Esophagus squamous epithelium (tissue), 5 donors: ENCODE measurements at regions not wholly inside any gene's neighbourhood (a gene's known extent, or its start where the extent isn't known, plus 50 kb on each side); places are given as distances from the start of the nearest gene placed in this dataset.

Experiments
- DNase-seq: peaks from one replicate; lab custom pipeline; 2025; lab: John Stamatoyannopoulos, UW
- H3K27ac ChIP-seq, 4 donors: fragments of 200-600 bp; sonication (generic); one replicate each; pipeline ENCODE4 v1.5.1; 2016 to 2019; ENCODE audit warnings: mild to moderate bottlenecking in 1 of 4
- H3K27me3 ChIP-seq, 4 donors: fragments of 200-600 bp; sonication (generic); 1 replicate in 3 of 4; 2 replicates in 1 of 4; pipeline versions ENCODE4 v1.5.1 to v1.6.0; 2017 to 2021; ENCODE audit warnings: antibody characterized with exemption in 1 of 4
- H3K36me3 ChIP-seq, 3 donors: fragments of 200-600 bp; sonication (generic); one replicate each; pipeline ENCODE4 v1.5.1; 2016 to 2019
- H3K4me1 ChIP-seq, 3 donors: fragments of 200-600 bp; sonication (generic); one replicate each; pipeline ENCODE4 v1.5.1; 2017 to 2019
- H3K4me3 ChIP-seq, 4 donors: fragments of 200-600 bp; sonication (generic); 1 replicate in 3 of 4; 2 replicates in 1 of 4; pipeline ENCODE4 v1.5.1; 2016 to 2019; ENCODE audit warnings: mild to moderate bottlenecking in 2 of 4, moderate library complexity in 1 of 4
- H3K9me3 ChIP-seq, 3 donors: fragments of 200-600 bp; sonication (generic); one replicate each; pipeline ENCODE4 v1.5.1; 2016 to 2019
- POLR2A ChIP-seq, 4 donors: fragments of 450-650 bp; IDR thresholded peaks; one replicate each; pipeline ENCODE4 v1.6.1; 2017; ENCODE audit warnings: antibody characterized with exemption in 4 of 4, mild to moderate bottlenecking in 4 of 4, moderate library complexity in 3 of 4
- WGBS, 2 donors: methylation state at CpG; one replicate each; pipeline ENCODE4 v1.1.5; 2018; 5-methylcytosine and 5-hydroxymethylcytosine counted together
- intact Hi-C: fragments of 100-400 bp; cut with DNase I; formaldehyde crosslinking; loops from one replicate; pipeline ENCODE4 v1.15.0; 2022
- TF ChIP-seq, protein P1 (sequence below), 6 experiments: fragments of 450-650 bp in 4 of 6; fragments of 200-600 bp in 2 of 6; sonication (generic) in 2 of 6; IDR thresholded peaks; one replicate each; pipeline ENCODE4 v1.5.1; 2016 to 2019; ENCODE audit warnings: antibody characterized with exemption in 6 of 6, mild to moderate bottlenecking in 4 of 6, moderate library complexity in 4 of 6
- donor health status: DM: yes; HTN: yes; CAD: no.

DNA sequence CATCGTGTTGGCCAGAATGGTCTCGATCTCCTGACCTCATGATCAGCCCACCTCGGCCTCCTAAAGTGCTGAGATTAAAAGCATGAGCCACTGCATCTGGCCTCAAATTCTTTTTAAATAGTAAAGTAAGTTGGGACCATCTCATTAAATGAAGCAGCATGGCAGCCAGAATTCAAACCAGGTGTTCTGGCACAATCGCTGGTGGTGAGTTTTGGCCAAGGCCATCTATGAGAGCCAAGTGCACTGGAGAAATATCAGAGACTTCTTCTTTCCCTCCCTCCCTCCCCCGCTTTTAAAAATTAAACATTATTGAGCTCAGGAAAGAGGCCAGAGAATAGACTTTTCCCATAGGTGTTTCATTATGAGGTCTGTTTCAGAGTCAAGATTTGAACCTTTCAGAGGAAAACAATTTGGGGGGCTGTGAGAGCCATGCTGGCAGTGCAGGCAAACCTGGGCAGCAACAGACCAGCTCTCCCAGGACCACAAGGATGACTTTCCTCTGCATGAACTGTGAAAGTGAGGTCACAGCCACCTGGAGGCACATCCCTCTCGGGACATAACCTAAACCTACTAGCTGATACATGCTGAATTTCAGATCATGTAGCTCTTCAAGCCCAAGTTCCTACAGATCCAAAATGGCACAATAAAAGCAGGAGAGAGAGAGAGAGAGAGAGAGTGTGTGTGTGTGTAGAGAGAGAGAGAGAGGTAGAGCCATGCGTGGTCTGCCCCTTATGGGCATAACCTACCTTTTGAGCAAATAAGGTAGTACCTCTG, 94.6 kb upstream of the DMRT1 start:
- Histone ChIP-seq H3K4me3 (no peak overlapping the region), H3K36me3 (peaks cover 13 to 54% (median 14%) of the 10 kb centered on the region in 3 donors), H3K9me3 (no peaks in the 10 kb centered on the region), H3K4me1 (peaks cover 27 to 75% (median 41%) of the 10 kb centered on the region in 3 donors), H3K27ac (peak overlapping the region; percentile 53 to 91 (median 76)), H3K27me3 (no peaks in the 10 kb centered on the region)
- WGBS, 2 donors = 77 to 85% methylated on average over 6 to 7 of the region's 7 CpGs
- no peak for DNase-seq
- TF ChIP-seq, protein P1, sequence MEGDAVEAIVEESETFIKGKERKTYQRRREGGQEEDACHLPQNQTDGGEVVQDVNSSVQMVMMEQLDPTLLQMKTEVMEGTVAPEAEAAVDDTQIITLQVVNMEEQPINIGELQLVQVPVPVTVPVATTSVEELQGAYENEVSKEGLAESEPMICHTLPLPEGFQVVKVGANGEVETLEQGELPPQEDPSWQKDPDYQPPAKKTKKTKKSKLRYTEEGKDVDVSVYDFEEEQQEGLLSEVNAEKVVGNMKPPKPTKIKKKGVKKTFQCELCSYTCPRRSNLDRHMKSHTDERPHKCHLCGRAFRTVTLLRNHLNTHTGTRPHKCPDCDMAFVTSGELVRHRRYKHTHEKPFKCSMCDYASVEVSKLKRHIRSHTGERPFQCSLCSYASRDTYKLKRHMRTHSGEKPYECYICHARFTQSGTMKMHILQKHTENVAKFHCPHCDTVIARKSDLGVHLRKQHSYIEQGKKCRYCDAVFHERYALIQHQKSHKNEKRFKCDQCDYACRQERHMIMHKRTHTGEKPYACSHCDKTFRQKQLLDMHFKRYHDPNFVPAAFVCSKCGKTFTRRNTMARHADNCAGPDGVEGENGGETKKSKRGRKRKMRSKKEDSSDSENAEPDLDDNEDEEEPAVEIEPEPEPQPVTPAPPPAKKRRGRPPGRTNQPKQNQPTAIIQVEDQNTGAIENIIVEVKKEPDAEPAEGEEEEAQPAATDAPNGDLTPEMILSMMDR (IDR thresholded peaks at IDR 0.05) = no peak
- no peak for TF ChIP-seq POLR2A (IDR thresholded peaks at IDR 0.05)
- intact Hi-C loops = no loop called here

DNA sequence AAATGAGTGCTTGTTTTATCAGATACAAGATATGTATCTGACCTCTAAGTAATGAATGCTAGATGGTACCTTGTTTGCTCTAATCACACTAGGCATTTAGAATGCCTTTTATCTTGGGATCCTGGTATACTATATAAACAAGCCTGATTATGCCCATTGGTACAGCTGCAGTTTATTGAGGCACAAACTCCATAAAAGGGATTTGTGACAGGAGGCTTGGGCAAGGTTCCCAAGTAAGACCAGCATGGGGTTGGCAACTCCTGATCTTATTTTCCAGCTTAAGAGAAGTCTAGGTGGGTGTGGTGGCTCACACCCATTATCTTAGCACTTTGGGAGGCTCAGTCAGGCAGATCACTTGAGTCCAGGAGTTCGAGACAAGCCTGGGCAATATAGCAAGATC, 93.9 kb upstream of the DMRT1 start:
- 56 to 80% methylated on average over 1 of the region's 1 CpG for WGBS, 2 donors
- TF ChIP-seq, protein P1 (IDR thresholded peaks at IDR 0.05) = no peak
- TF ChIP-seq POLR2A (IDR thresholded peaks at IDR 0.05) = no peak
- H3K36me3 ChIP-seq = peaks cover 6 to 47% (median 7%) of the 10 kb centered on the region in 3 donors
- peak overlapping the region; percentile 53 to 91 (median 76) for H3K27ac ChIP-seq
- H3K4me1 ChIP-seq = peaks cover 30 to 82% (median 45%) of the 10 kb centered on the region in 3 donors
- no peak for DNase-seq
- no peaks in the 10 kb centered on the region for H3K27me3 ChIP-seq
- no peaks in the 10 kb centered on the region for H3K9me3 ChIP-seq
- intact Hi-C loops = no loop called here
- H3K4me3 ChIP-seq = no peak overlapping the region

DNA sequence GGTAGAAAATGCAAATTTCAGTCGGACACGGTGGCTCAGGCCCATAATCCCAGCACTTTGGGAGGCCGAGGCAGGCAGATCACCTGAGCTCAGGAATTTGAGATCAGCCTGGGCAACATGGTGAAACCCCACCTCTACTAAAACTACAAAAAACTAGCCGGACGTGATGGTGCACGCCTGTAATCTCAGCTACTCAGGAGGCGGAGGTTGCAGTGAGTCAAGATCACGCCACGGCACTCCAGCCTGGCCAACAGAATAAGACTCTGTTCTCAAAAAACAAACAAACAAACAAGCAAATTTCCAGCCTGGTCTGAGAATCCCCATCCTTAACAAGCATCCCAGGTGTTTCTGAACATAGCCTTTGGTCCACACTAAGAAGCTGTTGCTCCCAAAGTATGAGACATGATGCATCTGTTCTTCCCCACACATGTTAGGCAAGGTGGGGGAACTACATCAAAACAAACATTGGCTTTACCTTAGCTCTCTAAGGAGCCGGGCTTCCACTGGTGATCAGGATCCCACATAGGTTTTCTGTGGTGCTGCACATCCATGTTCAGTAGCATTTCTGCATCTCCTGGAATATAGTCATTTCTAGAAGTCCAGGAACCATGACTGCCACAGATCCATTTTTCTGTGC, 92.5 kb upstream of the DMRT1 start:
- Histone ChIP-seq H3K27me3 (no peaks in the 10 kb centered on the region), H3K36me3 (peaks cover 0 to 33% (median 3%) of the 10 kb centered on the region in 3 donors), H3K9me3 (no peaks in the 10 kb centered on the region), H3K27ac (peak overlapping the region; percentile 61 to 91 (median 76)), H3K4me1 (peaks cover 30 to 97% (median 47%) of the 10 kb centered on the region in 3 donors), H3K4me3 (no peak overlapping the region)
- WGBS, 2 donors = 34 to 57% methylated on average over 9 to 10 of the region's 10 CpGs
- no peak for TF ChIP-seq POLR2A (IDR thresholded peaks at IDR 0.05)
- TF ChIP-seq, protein P1 (IDR thresholded peaks at IDR 0.05) = no peak
- no peak for DNase-seq
- intact Hi-C loops = no loop called here

DNA sequence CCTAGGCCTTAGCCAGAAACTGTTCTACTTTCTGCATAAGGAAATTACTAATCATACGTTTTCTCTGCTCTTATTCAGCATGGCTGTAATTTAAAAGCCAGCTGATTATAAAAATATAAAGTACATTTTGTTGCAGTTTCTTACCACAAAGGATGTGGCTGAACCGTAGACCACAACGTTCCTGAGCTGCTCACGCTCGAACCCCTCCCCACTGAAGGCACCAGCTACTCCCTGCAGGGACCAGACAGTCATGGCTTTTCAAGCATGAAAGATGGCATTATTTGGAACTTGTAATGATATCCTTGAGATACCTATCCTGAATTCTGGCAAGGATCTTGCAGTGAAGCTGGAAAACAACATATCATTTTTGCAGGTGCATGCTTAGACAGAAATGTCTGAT, 91.8 kb upstream of the DMRT1 start:
- no peak for DNase-seq
- Histone ChIP-seq H3K36me3 (peaks cover 0 to 25% (median 0%) of the 10 kb centered on the region in 3 donors), H3K27ac (peak overlapping the region; percentile 65 to 91 (median 88)), H3K4me1 (peaks cover 30 to 99% (median 46%) of the 10 kb centered on the region in 3 donors), H3K4me3 (no peak overlapping the region), H3K27me3 (no peaks in the 10 kb centered on the region), H3K9me3 (no peaks in the 10 kb centered on the region)
- intact Hi-C loops = loop anchor here (10.0 kb wide), 1 partner anchor 45 kb away; no protein-coding TSS in a partner anchor
- no peak for TF ChIP-seq POLR2A (IDR thresholded peaks at IDR 0.05)
- TF ChIP-seq, protein P1 (IDR thresholded peaks at IDR 0.05) = no peak
- WGBS, 2 donors = 37 to 61% methylated on average over 5 of the region's 5 CpGs
